GM12874 (cell line): ENCODE measurements at regions not wholly inside any gene's neighbourhood (a gene's known extent, or its start where the extent isn't known, plus 50 kb on each side); places are given as distances from the start of the nearest gene placed in this dataset.

Experiments used
- CTCF ChIP-seq: IDR thresholded peaks from 2 replicates; pipeline ENCODE4 v1.5.1; 2011; ENCODE audit warnings: low read depth, mild to moderate bottlenecking, control low read depth, low read length, moderate library complexity; ENCODE audit not compliant: insufficient read depth

- TF ChIP-seq CTCF: no peak
Measured at GRCh38 chr3:144775551-144775950, 803.9 kb downstream of the DIPK2A start.

- TF ChIP-seq CTCF: no peak
Measured at GRCh38 chr3:144777906-144778305, 806.3 kb downstream of the DIPK2A start.

GRCh38 chr3:144791034-144791433, 819.4 kb downstream of the DIPK2A start:
- TF ChIP-seq CTCF: no peak

- TF ChIP-seq CTCF: no peak
Measured at GRCh38 chr3:144801890-144802289, 830.3 kb downstream of the DIPK2A start.

- no peak for TF ChIP-seq CTCF
Measured at GRCh38 chr3:144809380-144809779, 837.8 kb downstream of the DIPK2A start.

- TF ChIP-seq CTCF: no peak
Measured at GRCh38 chr3:144810160-144810559, 838.5 kb downstream of the DIPK2A start.

- TF ChIP-seq CTCF: no peak
Measured at GRCh38 chr3:144815655-144816054, 844.0 kb downstream of the DIPK2A start.

- no peak for TF ChIP-seq CTCF
Measured at GRCh38 chr3:144816323-144816722, 844.7 kb downstream of the DIPK2A start.
